ENCODE measurements at regions not wholly inside any gene's neighbourhood (a gene's known extent, or its start where the extent isn't known, plus 50 kb on each side); places are given as distances from the start of the nearest gene placed in this dataset.

GRCh38 chr20:63098195-63098810 is 91.5 kb upstream of the BHLHE23 start:
- no peak for DNase-seq

GRCh38 chr20:63097336-63097831 is 90.6 kb upstream of the BHLHE23 start:
- no peak for DNase-seq

- no peak for DNase-seq
Observed at GRCh38 chr20:63096681-63097335, 90.0 kb upstream of the BHLHE23 start.

- no peak for DNase-seq
Observed at GRCh38 chr20:63095718-63096654, 89.2 kb upstream of the BHLHE23 start.

GRCh38 chr20:63094767-63095499 is 88.2 kb upstream of the BHLHE23 start:
- DNase-seq = no peak

- DNase-seq = no peak
Observed at GRCh38 chr20:63093966-63094766, 87.4 kb upstream of the BHLHE23 start.

- DNase-seq = no peak
Observed at GRCh38 chr20:63092660-63093215, 86.0 kb upstream of the BHLHE23 start.

- no peak for DNase-seq
Observed at GRCh38 chr20:63091901-63092659, 85.3 kb upstream of the BHLHE23 start.

GRCh38 chr20:63090682-63091571 is 84.2 kb upstream of the BHLHE23 start:
- no peak for DNase-seq

GRCh38 chr20:63090052-63090451 is 83.3 kb upstream of the BHLHE23 start:
- DNase-seq = no peak

- DNase-seq = no peak
Observed at GRCh38 chr20:63089051-63089907, 82.5 kb upstream of the BHLHE23 start.

- DNase-seq = no peak
Observed at GRCh38 chr20:63087872-63088680, 81.3 kb upstream of the BHLHE23 start.

- no peak for DNase-seq
Observed at GRCh38 chr20:63087236-63087871, 80.6 kb upstream of the BHLHE23 start.

GRCh38 chr20:63086421-63087235 is 79.9 kb upstream of the BHLHE23 start:
- DNase-seq = no peak

GRCh38 chr20:63085151-63085861 is 78.5 kb upstream of the BHLHE23 start:
- DNase-seq = no peak

- DNase-seq = no peak
Observed at GRCh38 chr20:63084563-63084927, 77.8 kb upstream of the BHLHE23 start.
